B cell (primary cell): ENCODE measurements at regions not wholly inside any gene's neighbourhood (a gene's known extent, or its start where the extent isn't known, plus 50 kb on each side); places are given as distances from the start of the nearest gene placed in this dataset.

ENCODE experiments used
- ATAC-seq: fragments of 200-7000 bp; cut with Tn5 transposase; one replicate; pipeline ENCODE4 v1.10.0; 2021; ENCODE audit warnings: low read depth, mild to moderate bottlenecking, moderate number of reproducible peaks, moderate library complexity
- CTCF ChIA-PET: fragments of 350-600 bp; sonication (Branson Sonifier 250); formaldehyde crosslinking; loops from one replicate; lab custom pipeline; 2021; ENCODE audit warnings: antibody characterized with exemption, inconsistent platforms; lab: Charles Lee
- POLR2A ChIA-PET: fragments of 350-600 bp; sonication (Branson Sonifier 250); formaldehyde crosslinking; loops from one replicate; lab custom pipeline; 2021; ENCODE audit warnings: antibody characterized with exemption; lab: Charles Lee
- DNase-seq: peaks from one replicate; pipeline ENCODE4 v3.0.0; 2013
- H2AFZ ChIP-seq: 2 replicates; pipeline ENCODE4 v1.6.1; 2012; ENCODE audit warnings: mild to moderate bottlenecking, low read depth, low read length; ENCODE audit not compliant: insufficient read depth, poor library complexity, severe bottlenecking
- H3K27ac ChIP-seq, 2 donors: 1 replicate in 1 of 2; 2 replicates in 1 of 2; pipeline ENCODE4 v1.5.1; 2012 to 2013; ENCODE audit warnings: low read length in 2 of 2, mild to moderate bottlenecking in 2 of 2, moderate library complexity in 1 of 2
- H3K27me3 ChIP-seq, 4 experiments: fragments of 200-600 bp in 1 of 4; sonication (generic) in 1 of 4; replicated peaks in 1 of 4; 1 replicate in 2 of 4; 2 replicates in 2 of 4; pipeline versions ENCODE4 v1.6.1 to v1.7.0; 2013 to 2016; ENCODE audit warnings: low read length in 3 of 4, mild to moderate bottlenecking in 2 of 4, mixed read lengths in 1 of 4, moderate library complexity in 1 of 4; ENCODE audit not compliant: insufficient read depth in 4 of 4, control insufficient read depth in 3 of 4; ENCODE audit errors: control extremely low read depth in 1 of 4
- H3K36me3 ChIP-seq, 2 experiments: replicated peaks in 1 of 2; 1 replicate in 1 of 2; 2 replicates in 1 of 2; pipeline versions ENCODE4 v1.6.1 to v1.7.1; 2013; ENCODE audit warnings: low read length in 1 of 2; ENCODE audit not compliant: insufficient read depth in 2 of 2, control insufficient read depth in 1 of 2; ENCODE audit errors: control extremely low read depth in 1 of 2, extremely low read depth in 1 of 2
- H3K4me1 ChIP-seq, 2 donors: fragments of 200-600 bp in 1 of 2; sonication (generic) in 1 of 2; 1 replicate in 1 of 2; 2 replicates in 1 of 2; pipeline versions ENCODE4 v1.5.1 to v1.6.1; 2013 to 2017; ENCODE audit warnings: low read length in 2 of 2; ENCODE audit not compliant: control insufficient read depth in 2 of 2, insufficient read depth in 2 of 2
- H3K4me2 ChIP-seq: replicated peaks from 2 replicates; pipeline ENCODE3; 2012; ENCODE audit warnings: mild to moderate bottlenecking, low read depth, low read length; ENCODE audit not compliant: poor library complexity, severe bottlenecking
- H3K4me3 ChIP-seq, 5 experiments: fragments of 200-600 bp in 1 of 5; sonication (generic) in 1 of 5; 1 replicate in 3 of 5; 2 replicates in 2 of 5; pipeline versions ENCODE4 v1.5.1 to v1.7.0; 2011 to 2016; ENCODE audit warnings: low read length in 4 of 5, mild to moderate bottlenecking in 4 of 5, low read depth in 2 of 5, control low read depth in 1 of 5, moderate library complexity in 1 of 5; ENCODE audit not compliant: insufficient read depth in 1 of 5; ENCODE audit errors: control extremely low read depth in 1 of 5, extremely low read depth in 1 of 5
- H3K79me2 ChIP-seq: fragments of 200-600 bp; sonication (generic); one replicate; pipeline ENCODE4 v1.6.0; 2016; ENCODE audit warnings: low read length; ENCODE audit not compliant: control insufficient read depth, insufficient read depth
- H3K9ac ChIP-seq: fragments of 200-600 bp; sonication (generic); 2 replicates; pipeline ENCODE4 v1.6.1; 2017; ENCODE audit warnings: mild to moderate bottlenecking, low read length, moderate library complexity
- H3K9me3 ChIP-seq, 3 donors: one replicate each; pipeline versions ENCODE4 v1.6.1 to v1.7.1; 2013; ENCODE audit warnings: low read length in 2 of 3; ENCODE audit not compliant: control insufficient read depth in 2 of 3, insufficient read depth in 1 of 3; ENCODE audit errors: control extremely low read depth in 1 of 3
- H4K20me1 ChIP-seq: 2 replicates; pipeline ENCODE4 v1.6.0; 2012; ENCODE audit warnings: mild to moderate bottlenecking, low read length; ENCODE audit not compliant: insufficient read depth, control insufficient read depth, poor library complexity, severe bottlenecking
- H3K27ac Mint-ChIP-seq: one replicate; pipeline ENCODE4 v1.8.0; 2021; ENCODE audit warnings: mixed read lengths
- H3K27me3 Mint-ChIP-seq: one replicate; pipeline ENCODE4 v1.8.0; 2021; ENCODE audit warnings: mixed read lengths
- H3K4me1 Mint-ChIP-seq: one replicate; pipeline ENCODE4 v1.8.0; 2021; ENCODE audit warnings: mixed read lengths
- H3K4me3 Mint-ChIP-seq: one replicate; pipeline ENCODE4 v1.8.0; 2021; ENCODE audit warnings: mixed read lengths
- H3K9me3 Mint-ChIP-seq: one replicate; pipeline ENCODE4 v1.8.0; 2022; ENCODE audit warnings: mixed read lengths; ENCODE audit not compliant: insufficient read depth
- EZH2 ChIP-seq: IDR thresholded peaks from 2 replicates; pipeline ENCODE4 v1.6.1; 2012; ENCODE audit warnings: borderline replicate concordance, low read depth, mild to moderate bottlenecking, moderate library complexity, low read length; ENCODE audit not compliant: insufficient read depth, poor library complexity, severe bottlenecking
- WGBS: methylation state at CpG from one replicate; pipeline ENCODE4 v1.1.5; 2013; ENCODE audit warnings: missing lambda C conversion rate; ENCODE audit not compliant: insufficient coverage; 5-methylcytosine and 5-hydroxymethylcytosine counted together
- intact Hi-C: fragments of 100-400 bp; cut with micrococcal nuclease; formaldehyde crosslinking; loops from one replicate; pipeline ENCODE4 v1.10.0; 2022
- TF ChIP-seq, protein P1 (sequence below): fragments of 200-600 bp; IDR thresholded peaks from one replicate; pipeline ENCODE4 v1.8.0; 2022; ENCODE audit warnings: antibody characterized with exemption, mild to moderate bottlenecking

- Histone ChIP-seq H3K9ac (no peak overlapping the region), H3K4me3 (no peak overlapping the region), H3K27ac (no peak overlapping the region), H3K9me3 (no peaks in the 10 kb centered on the region), H4K20me1 (no peaks in the 10 kb centered on the region), H3K4me1 (no peaks in the 10 kb centered on the region), H2AFZ (no peak overlapping the region), H3K79me2 (no peaks in the 10 kb centered on the region), H3K36me3 (no peaks in the 10 kb centered on the region), H3K4me2 (no peak overlapping the region), H3K27me3 (no peaks in the 10 kb centered on the region)
- intact Hi-C loops = no loop called here
- no peak overlapping the region for H3K27ac Mint-ChIP-seq
- ATAC-seq = no peak
- no peak for TF ChIP-seq EZH2
- TF ChIP-seq, protein P1, sequence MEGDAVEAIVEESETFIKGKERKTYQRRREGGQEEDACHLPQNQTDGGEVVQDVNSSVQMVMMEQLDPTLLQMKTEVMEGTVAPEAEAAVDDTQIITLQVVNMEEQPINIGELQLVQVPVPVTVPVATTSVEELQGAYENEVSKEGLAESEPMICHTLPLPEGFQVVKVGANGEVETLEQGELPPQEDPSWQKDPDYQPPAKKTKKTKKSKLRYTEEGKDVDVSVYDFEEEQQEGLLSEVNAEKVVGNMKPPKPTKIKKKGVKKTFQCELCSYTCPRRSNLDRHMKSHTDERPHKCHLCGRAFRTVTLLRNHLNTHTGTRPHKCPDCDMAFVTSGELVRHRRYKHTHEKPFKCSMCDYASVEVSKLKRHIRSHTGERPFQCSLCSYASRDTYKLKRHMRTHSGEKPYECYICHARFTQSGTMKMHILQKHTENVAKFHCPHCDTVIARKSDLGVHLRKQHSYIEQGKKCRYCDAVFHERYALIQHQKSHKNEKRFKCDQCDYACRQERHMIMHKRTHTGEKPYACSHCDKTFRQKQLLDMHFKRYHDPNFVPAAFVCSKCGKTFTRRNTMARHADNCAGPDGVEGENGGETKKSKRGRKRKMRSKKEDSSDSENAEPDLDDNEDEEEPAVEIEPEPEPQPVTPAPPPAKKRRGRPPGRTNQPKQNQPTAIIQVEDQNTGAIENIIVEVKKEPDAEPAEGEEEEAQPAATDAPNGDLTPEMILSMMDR = no peak
- no peak overlapping the region for H3K4me3 Mint-ChIP-seq
- DNase-seq = no peak
- no peaks in the 10 kb centered on the region for H3K9me3 Mint-ChIP-seq
- POLR2A ChIA-PET = no interaction called here
- CTCF ChIA-PET = no interaction called here
- peaks cover 7% of the 10 kb centered on the region for H3K27me3 Mint-ChIP-seq
- no peaks in the 10 kb centered on the region for H3K4me1 Mint-ChIP-seq
- 84% methylated on average over 5 of the region's 5 CpGs for WGBS
Measured at GRCh38 chr18:22309191-22309590, 108.5 kb downstream of the CTAGE1 start.

DNA sequence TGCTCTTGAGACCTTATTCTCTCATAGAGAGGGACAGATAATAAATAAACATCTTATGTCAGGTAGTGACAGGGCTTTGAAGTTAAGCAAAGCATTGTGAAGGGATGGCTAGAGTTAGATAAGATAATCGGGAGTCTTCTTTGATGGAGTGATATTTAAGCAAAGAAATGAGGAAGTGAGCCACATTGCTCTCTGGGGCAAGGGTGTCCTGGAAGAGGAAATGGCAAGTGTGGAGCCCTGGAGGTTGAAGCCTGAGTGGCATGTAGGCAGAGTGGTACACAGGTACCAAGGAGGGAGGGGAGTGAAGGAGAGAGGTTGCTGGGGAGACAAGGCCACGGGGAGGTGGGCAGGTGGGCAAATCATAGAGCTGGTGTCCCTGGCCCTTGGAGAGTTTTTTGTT is 110.2 kb downstream of the CTAGE1 start:
- no peaks in the 10 kb centered on the region for H3K9me3 ChIP-seq
- Mint-ChIP-seq H3K27ac (no peak overlapping the region), H3K4me3 (no peak overlapping the region), H3K4me1 (no peaks in the 10 kb centered on the region), H3K9me3 (no peaks in the 10 kb centered on the region), H3K27me3 (peaks cover 13% of the 10 kb centered on the region)
- no peak overlapping the region for H3K4me2 ChIP-seq
- DNase-seq (no peak), ATAC-seq (no peak)
- no peak overlapping the region for H3K9ac ChIP-seq
- H3K36me3 ChIP-seq = no peaks in the 10 kb centered on the region
- no peak overlapping the region for H2AFZ ChIP-seq
- H4K20me1 ChIP-seq = no peaks in the 10 kb centered on the region
- CTCF ChIA-PET = no interaction called here
- POLR2A ChIA-PET = no interaction called here
- TF ChIP-seq, protein P1 = no peak
- no peak overlapping the region for H3K4me3 ChIP-seq
- H3K79me2 ChIP-seq = no peaks in the 10 kb centered on the region
- no peaks in the 10 kb centered on the region for H3K27me3 ChIP-seq
- intact Hi-C loops = no loop called here
- no peak overlapping the region for H3K27ac ChIP-seq
- WGBS = 55% methylated on average over 1 of the region's 2 CpGs
- no peaks in the 10 kb centered on the region for H3K4me1 ChIP-seq
